ENCODE measurements at regions not wholly inside any gene's neighbourhood (a gene's known extent, or its start where the extent isn't known, plus 50 kb on each side); places are given as distances from the start of the nearest gene placed in this dataset.

- Histone ChIP-seq H3K27ac (ENCODE audit: low read depth, low read length, poor library complexity, severe bottlenecking) (no peak overlapping the region), H3K9me2 (ENCODE audit: low read depth, low read length) (no peaks in the 10 kb centered on the region), H3K4me3 (ENCODE audit: low read depth, low read length, poor library complexity, severe bottlenecking) (no peak overlapping the region), H3K9me3 (ENCODE audit: low read length) (no peaks in the 10 kb centered on the region), H3K79me2 (ENCODE audit: insufficient read depth, low read length) (no peaks in the 10 kb centered on the region), H3K4me1 (ENCODE audit: insufficient read depth, low read length, severe bottlenecking) (no peaks in the 10 kb centered on the region), H2AFZ (ENCODE audit: low read length) (no peak overlapping the region), H3F3A (ENCODE audit: insufficient read depth, low read length) (no peaks in the 10 kb centered on the region), H3K4me2 (ENCODE audit: low read length) (no peak overlapping the region), H3K9ac (ENCODE audit: low read length) (no peak overlapping the region), H3K36me3 (ENCODE audit: insufficient read depth, low read length) (no peaks in the 10 kb centered on the region), H4K20me1 (ENCODE audit: insufficient read depth, low read length) (no peaks in the 10 kb centered on the region), H3K27me3 (ENCODE audit: insufficient read depth, low read length) (no peaks in the 10 kb centered on the region)
- TF ChIP-seq, protein P1, sequence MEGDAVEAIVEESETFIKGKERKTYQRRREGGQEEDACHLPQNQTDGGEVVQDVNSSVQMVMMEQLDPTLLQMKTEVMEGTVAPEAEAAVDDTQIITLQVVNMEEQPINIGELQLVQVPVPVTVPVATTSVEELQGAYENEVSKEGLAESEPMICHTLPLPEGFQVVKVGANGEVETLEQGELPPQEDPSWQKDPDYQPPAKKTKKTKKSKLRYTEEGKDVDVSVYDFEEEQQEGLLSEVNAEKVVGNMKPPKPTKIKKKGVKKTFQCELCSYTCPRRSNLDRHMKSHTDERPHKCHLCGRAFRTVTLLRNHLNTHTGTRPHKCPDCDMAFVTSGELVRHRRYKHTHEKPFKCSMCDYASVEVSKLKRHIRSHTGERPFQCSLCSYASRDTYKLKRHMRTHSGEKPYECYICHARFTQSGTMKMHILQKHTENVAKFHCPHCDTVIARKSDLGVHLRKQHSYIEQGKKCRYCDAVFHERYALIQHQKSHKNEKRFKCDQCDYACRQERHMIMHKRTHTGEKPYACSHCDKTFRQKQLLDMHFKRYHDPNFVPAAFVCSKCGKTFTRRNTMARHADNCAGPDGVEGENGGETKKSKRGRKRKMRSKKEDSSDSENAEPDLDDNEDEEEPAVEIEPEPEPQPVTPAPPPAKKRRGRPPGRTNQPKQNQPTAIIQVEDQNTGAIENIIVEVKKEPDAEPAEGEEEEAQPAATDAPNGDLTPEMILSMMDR (IDR thresholded peaks at IDR 0.05; ENCODE audit: low read length) = no peak
- TF ChIP-seq EZH2 (IDR thresholded peaks at IDR 0.05; ENCODE audit: borderline replicate concordance, low read length) = no peak
Measured at GRCh38 chr14:84442521-84442920, 1087.4 kb upstream of the FLRT2 start.

GRCh38 chr14:84445486-84445885 is 1084.5 kb upstream of the FLRT2 start:
- no peak overlapping the region for H3K4me2 ChIP-seq (ENCODE audit: low read length)
- H3K27me3 ChIP-seq (ENCODE audit: insufficient read depth, low read length) = no peaks in the 10 kb centered on the region
- no peaks in the 10 kb centered on the region for H4K20me1 ChIP-seq (ENCODE audit: insufficient read depth, low read length)
- no peaks in the 10 kb centered on the region for H3K9me3 ChIP-seq (ENCODE audit: low read length)
- no peaks in the 10 kb centered on the region for H3F3A ChIP-seq (ENCODE audit: insufficient read depth, low read length)
- H3K36me3 ChIP-seq (ENCODE audit: insufficient read depth, low read length) = no peaks in the 10 kb centered on the region
- no peak for TF ChIP-seq EZH2 (IDR thresholded peaks at IDR 0.05; ENCODE audit: borderline replicate concordance, low read length)
- TF ChIP-seq, protein P1 (IDR thresholded peaks at IDR 0.05; ENCODE audit: low read length) = no peak
- no peak overlapping the region for H3K27ac ChIP-seq (ENCODE audit: low read depth, low read length, poor library complexity, severe bottlenecking)
- H2AFZ ChIP-seq (ENCODE audit: low read length) = no peak overlapping the region
- no peaks in the 10 kb centered on the region for H3K4me1 ChIP-seq (ENCODE audit: insufficient read depth, low read length, severe bottlenecking)
- no peaks in the 10 kb centered on the region for H3K9me2 ChIP-seq (ENCODE audit: low read depth, low read length)
- no peak overlapping the region for H3K9ac ChIP-seq (ENCODE audit: low read length)
- H3K79me2 ChIP-seq (ENCODE audit: insufficient read depth, low read length) = no peaks in the 10 kb centered on the region
- H3K4me3 ChIP-seq (ENCODE audit: low read depth, low read length, poor library complexity, severe bottlenecking) = no peak overlapping the region

GRCh38 chr14:84446250-84446649 is 1083.7 kb upstream of the FLRT2 start:
- Histone ChIP-seq H3K4me2 (ENCODE audit: low read length) (no peak overlapping the region), H4K20me1 (ENCODE audit: insufficient read depth, low read length) (no peaks in the 10 kb centered on the region), H3K4me1 (ENCODE audit: insufficient read depth, low read length, severe bottlenecking) (no peaks in the 10 kb centered on the region), H3F3A (ENCODE audit: insufficient read depth, low read length) (no peaks in the 10 kb centered on the region), H3K9ac (ENCODE audit: low read length) (no peak overlapping the region), H3K27ac (ENCODE audit: low read depth, low read length, poor library complexity, severe bottlenecking) (no peak overlapping the region), H3K79me2 (ENCODE audit: insufficient read depth, low read length) (no peaks in the 10 kb centered on the region), H3K9me2 (ENCODE audit: low read depth, low read length) (no peaks in the 10 kb centered on the region), H2AFZ (ENCODE audit: low read length) (no peak overlapping the region), H3K4me3 (ENCODE audit: low read depth, low read length, poor library complexity, severe bottlenecking) (no peak overlapping the region), H3K27me3 (ENCODE audit: insufficient read depth, low read length) (no peaks in the 10 kb centered on the region), H3K36me3 (ENCODE audit: insufficient read depth, low read length) (no peaks in the 10 kb centered on the region), H3K9me3 (ENCODE audit: low read length) (no peaks in the 10 kb centered on the region)
- no peak for TF ChIP-seq EZH2 (IDR thresholded peaks at IDR 0.05; ENCODE audit: borderline replicate concordance, low read length)
- TF ChIP-seq, protein P1 (IDR thresholded peaks at IDR 0.05; ENCODE audit: low read length) = no peak
